ENCODE measurements at regions not wholly inside any gene's neighbourhood (a gene's known extent, or its start where the extent isn't known, plus 50 kb on each side); places are given as distances from the start of the nearest gene placed in this dataset.

DNA sequence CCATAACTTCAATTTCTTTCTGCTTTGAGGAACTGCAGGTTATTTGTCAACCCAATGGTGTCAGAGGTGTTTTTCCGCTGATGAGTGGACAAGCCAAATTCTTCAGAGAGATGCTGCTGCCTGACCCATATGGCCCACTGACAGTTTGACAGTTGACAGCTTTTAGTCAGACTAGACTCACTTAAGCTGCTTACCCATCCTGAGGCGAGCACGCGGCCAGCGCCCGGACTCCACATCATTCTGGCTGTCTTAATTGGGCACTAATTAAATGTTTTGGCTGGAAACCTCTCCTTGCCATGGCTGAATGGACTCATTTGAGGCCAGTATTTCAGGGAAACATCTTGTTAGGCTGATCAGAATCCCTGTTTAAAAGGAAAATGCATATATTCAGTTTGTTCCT is 316.1 kb upstream of the FANCL start:
- no peak for DNase-seq (ENCODE audit: low spot score)

DNA sequence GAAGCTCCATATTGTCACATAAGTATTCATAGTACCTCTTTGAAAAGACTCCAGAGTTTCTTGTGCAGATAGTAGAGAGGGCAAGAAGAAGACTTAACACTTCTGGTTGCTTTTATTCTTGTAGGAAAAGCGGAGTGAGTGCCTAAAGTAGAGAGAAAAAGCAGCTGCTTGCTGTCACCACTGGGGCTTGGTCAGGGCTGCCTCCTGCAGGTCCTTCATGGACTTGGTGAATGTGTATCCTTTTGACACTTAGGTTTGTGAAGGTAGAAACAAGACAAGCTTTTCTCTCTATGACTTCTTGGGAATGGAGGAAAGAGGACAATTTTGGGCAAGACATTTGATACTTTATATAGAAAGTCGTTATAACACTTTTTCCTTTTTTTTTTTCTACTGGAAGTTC is 312.8 kb upstream of the FANCL start:
- DNase-seq (ENCODE audit: low spot score) = no peak

DNA sequence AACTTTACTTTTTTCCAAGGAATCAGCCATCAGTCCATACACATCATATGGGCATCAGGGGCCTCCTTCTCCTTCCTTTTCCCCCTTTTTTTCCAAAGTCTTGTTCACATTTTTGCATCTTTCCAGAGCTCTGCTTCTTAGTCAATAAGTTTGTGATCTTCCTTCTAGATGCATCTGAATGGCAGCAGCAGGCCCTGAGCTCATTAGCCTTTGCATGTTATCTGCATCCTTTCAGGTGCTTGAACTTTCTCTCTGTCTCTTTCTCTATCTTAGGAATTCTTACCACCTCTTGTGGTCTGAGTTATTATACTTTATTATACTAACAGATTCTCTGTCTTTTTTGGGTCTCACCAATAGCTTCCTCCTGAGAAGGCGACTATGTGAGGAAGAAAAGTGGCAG is 312.4 kb upstream of the FANCL start:
- no peak for DNase-seq (ENCODE audit: low spot score)

DNA sequence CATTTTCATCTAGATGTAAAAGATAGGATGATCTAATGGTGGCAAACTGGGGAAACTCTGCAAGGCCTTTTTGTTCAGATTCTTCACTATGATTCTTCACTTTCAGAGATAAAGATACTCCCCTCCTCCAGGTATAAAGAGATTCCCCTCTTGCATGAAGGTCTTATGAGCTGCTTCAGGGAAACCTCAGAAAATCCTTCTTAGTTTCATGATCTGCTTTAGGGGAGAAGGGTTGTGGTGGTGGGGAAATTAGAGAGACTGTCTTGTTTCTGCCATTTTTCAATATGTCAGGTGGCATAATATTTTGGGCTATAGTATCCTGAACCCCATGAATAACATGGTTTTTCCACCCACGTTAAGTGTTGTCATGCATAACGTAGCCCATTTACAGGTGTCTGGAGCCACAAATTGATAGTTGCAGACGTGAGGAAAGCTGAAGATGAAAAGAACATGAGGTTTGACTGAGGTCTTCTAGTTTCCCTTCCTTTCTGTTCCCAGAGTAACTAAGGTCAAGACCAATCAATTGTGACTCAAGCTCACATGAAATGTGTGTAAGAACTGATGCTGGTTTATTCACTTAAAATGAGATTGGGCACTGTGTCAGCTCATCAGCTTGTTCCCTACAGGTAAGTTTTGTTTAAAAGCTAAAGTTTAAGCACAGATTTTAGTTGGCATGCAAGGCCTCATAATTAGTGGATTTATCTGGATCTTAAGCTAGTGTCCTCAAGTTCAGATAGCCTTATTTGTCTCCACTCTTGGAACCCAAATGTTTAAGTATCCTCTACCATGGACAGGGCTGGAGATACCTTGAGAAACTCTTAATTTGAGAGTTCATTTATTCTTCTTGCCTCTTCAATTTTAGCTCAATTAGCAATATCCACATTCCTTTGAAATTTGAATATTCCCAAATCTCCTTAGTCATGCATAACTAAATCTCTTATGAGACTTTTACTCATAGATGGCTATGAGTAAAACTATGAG is 304.5 kb upstream of the FANCL start:
- DNase-seq (ENCODE audit: low spot score) = no peak

DNA sequence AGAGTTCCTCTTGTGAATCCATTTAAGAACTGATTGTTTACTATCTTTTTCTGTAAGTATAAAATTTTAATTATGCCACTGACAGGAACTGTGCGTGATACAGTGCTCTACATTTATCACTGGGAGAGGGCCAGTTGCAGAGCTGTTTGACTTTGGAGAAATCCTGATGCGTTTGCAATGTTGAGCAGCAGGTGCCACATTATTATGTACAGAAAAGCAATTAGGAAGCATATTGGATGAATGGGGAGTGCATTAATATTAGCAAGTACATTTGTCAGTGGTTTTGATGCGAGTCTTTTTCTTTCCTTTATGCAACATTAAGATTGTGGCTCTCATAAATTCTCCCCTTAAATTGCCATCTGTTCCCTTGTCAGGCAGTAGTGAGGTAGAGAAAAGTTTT is 302.3 kb upstream of the FANCL start:
- DNase-seq (ENCODE audit: low spot score) = no peak

DNA sequence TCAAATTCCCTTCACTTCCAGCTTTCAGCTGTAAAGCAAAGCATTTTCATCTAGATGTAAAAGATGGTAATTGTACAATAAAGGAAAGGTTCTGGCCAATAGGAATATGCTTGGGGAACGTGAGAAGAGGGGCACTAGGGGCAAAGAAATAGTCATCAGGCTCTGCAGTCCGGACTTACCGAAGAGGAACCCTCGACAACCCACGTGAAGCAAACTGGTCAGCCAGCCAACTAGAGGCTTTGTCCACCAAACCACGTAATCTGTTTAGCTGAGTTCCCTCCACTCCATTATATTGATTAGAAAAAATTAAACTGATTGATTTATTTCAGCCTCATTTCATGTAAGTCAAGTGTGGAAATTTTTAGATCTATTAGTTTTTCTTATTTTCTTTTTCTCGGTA is 300.4 kb upstream of the FANCL start:
- no peak for DNase-seq (ENCODE audit: low spot score)

DNA sequence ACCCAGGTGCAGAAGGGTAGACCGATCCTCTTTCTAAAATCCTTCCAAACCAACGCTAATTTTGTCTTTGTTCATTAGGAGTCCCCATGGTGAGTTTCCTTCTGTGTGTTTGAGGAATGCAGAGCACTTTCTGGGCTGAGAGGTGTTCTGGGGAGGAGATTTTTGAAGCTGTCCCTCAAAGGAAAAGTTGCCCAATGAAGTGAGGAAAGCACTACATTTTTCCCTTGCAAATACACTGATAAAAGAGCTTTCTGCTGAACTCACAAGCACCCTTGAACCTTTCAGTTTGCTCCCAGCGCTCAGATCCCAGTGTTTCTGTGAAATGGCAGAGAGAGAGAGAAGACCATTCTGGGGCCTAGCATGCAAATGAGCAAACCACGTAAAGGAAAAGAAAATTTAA is 299.6 kb upstream of the FANCL start:
- no peak for DNase-seq (ENCODE audit: low spot score)

DNA sequence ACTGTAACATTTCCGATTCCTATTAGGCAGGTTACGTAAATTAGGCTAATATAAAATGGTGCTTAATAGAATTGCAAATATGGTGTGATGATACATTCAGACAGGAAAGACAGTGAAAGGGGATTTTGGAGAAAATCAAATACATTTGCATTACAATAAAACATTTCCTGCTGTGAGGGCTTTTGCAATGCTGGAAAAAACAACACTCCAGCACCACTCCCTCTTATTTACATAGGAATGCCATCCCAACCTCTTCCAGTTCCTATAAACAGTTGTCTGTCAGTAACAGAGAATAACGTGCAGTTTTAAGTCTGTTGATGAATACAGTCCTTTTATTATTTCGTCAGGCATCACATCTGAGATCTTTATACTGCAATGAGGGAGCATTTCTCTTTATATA is 298.8 kb upstream of the FANCL start:
- peak; percentile 49 for DNase-seq (ENCODE audit: low spot score)

DNA sequence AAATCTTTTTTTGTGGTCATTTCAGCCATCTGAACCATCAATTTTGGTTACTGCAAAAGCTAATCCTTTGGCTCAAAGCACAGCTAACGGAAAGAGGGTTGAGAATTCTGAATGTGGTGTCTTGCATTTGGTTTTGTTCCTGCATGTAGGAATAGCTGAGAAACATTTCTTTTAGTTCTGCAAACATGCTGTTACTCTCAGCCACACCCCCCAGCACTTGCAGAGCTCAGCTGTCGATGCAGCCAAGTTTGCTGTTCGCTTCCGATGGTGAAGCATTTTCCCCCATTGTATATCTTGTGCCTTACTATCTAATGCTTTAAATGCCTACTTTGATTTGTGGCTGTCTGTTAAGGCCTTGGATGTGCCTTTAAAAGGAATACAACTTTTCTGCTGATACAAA is 294.9 kb upstream of the FANCL start:
- no peak for DNase-seq (ENCODE audit: low spot score)

DNA sequence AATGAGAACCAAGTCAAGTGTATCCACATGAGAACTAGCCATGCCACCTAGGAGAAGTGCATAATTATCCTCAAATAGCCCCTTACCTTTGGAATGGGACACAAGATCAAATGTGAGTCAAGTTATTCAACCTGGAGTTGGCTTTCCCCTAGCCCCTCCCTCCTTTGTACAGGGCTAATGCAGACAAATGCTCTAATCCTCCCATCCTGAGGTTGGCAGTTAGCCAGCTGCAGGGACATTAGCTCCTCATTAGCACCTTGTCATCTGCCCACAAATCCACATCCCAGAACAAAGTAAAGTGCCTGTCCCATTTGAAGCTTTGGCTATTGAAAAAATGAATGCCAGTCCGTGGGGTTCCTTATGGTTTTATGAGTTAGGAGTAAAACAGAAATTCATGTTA is 294.1 kb upstream of the FANCL start:
- peak; percentile 78 for DNase-seq (ENCODE audit: low spot score)

DNA sequence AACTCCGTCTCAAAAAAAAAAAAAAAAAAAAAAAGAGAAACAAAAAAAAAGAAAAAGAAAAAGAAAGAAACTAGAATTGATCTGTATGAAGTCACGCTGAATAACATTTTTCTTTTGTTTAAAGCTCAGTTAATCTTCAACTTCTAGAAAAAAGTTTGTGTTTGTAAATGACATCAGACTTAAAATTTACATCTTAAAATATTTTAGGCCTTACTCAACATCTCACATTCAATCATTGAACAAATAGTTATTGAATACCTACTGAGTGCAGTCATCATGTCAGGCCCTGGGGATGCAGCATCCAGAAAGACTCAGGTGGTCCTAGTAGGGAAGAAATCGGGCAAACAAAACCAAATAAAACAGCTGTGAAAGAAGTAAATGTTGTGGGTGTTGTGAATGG is 292.3 kb upstream of the FANCL start:
- no peak for DNase-seq (ENCODE audit: low spot score)

DNA sequence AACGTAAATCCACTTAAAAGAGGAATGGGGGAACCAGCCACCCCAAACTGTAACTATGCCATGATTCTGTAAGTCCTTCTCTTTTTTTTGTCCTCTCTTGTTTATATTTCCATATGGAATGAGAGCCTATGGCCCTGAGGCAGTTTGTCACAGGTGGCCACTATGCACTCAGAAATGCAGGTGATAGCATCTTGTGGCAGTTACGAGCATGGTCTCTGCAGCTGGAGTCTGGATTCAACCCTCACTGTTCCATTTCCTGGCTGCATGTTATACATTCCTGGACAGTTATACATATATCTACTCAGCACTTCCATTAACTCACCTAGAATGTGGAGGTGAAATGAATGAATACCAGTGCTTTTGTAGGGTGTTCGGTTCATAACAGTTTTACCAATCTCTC is 291.5 kb upstream of the FANCL start:
- no peak for DNase-seq (ENCODE audit: low spot score)

DNA sequence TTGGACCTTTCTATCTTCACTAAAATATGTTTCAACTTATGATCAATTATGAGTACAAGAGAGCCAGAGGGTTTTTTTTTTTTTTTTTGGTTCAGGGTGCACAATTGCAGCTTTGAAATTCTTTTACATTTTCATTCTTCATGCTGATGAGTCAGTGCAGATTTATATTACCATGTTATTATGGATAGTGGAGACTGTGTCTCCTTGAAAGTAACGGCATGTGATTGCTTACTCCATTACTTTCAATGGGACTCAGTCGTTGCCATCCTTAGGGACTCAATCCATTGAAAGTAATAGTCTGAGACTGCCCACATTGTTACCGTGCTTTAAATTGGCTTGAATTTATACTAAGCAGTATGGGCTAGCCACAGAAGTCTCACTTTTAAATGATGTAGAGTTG is 286.5 kb upstream of the FANCL start:
- no peak for DNase-seq (ENCODE audit: low spot score)

DNA sequence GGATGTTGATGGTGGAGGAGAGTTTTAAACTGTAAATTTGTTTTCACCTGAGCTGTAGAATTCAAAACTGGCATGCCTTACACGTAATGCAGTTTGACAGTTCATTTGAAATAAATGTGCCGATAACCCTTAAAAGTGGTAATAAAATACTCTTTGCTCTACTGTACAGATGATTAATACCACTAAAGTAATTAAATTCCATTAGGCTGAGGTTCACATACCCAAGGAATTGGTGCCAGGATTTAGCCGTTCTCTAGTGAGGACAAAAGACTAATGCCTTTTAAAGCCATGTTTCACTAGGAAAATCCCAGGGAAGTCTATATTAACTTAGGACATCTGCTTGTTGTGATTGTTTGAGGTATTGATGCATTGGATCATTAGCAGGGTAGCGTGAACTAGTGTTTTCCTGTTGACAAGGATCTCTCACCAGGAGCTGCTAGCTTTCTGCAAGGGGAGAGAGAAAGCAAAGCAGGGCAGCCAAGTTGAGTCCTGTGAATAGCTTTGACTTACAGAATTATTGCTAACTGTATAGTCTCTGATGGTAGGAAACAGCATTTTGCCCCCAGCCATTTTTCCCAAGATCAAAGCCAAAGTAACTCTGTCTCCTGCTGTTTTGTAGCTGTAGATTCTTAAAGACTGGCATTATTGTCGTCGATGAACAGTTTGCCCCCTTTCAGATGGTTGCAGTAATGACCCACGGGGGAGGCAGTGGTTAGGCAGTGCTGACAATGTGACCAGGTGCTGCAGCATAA is 280.9 kb upstream of the FANCL start:
- DNase-seq (ENCODE audit: low spot score) = no peak

DNA sequence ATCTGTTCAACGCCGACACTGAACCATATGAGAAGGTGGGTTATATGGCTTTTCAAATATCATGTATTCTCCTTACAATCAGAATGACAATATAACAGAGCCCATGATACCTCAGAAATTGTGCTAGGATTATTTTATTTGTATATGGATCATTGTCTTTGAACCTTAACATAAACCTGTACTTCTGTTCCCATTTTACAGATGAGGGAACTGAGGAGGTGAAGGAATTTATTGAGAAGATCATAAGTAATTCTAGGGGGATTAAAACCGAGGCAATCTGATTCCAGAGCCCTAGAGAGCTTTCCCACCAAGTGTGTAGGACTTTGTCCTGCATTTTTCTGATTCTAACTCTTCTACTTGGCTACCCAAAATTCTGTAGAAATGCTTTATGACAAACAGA is 279.8 kb upstream of the FANCL start:
- no peak for DNase-seq (ENCODE audit: low spot score)

DNA sequence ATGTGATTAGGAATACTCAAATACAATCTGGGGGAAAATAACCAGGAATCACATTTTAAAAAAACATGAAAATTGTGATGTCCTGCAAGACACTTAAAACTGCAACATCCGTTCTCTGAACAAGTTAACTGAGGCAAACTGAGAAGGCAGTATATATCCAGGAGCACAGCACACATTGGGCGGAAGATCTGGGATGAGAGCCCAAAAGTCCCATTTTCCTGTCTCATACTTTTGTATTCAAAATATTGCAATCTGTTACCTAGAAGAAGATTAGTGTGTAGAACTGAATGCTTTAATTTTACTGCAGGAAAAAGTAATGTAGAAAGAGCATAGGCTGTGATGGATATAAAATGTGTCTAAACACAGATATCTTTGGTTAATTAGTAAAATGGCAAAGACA is 276.8 kb upstream of the FANCL start:
- DNase-seq (ENCODE audit: low spot score) = no peak

DNA sequence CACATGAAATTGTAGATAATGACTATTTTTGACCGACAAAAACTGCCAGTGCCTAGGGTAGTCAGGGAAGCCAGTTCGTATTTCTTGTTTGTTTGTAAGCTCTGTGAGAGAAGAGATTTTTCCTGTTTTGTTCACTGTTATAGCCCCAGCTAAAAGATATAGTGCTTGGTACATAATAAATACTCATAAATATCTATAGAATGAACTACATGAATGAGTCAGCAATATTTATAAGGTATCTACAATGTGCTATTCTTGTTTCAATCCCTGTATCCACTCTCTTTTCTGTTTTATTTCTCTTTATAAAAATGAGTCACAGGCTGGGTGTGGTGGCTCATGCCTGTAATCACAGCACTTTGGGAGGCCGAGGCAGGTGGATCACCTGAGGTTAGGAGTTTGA is 275.6 kb upstream of the FANCL start:
- no peak for DNase-seq (ENCODE audit: low spot score)

DNA sequence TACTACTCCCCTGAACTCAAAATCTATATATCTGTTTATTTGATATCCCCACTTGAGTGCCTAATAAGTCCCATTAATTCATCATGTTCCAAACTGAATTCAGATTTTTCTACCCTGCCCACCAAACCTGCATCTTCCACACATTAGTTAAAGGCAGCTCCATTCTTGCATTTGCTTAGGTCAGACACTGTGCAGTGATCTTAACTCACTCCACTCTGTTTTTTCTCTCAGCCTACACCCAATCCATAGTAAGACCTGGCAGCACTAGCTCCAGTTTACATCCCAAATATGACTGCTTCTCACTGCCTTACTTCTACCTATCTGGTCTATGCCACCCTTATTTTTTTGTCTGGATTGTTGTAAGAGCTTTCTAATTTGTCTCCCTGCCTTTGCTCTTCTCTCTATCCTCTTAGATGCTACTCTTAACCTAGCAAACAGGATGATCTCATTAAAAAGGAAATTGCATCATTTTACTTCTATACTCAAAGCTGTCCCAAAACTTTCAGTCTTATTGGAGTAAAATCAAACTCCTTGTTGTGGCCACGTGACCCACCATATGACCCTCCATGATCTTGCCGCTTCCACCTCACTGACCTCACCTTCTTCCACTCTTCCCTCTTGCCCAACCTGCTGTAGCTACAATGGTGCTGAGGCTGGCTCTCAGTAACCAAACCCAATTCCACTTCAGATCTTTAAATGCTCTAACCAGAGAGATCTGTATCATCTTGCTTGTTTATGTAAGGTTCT is 274.9 kb upstream of the FANCL start:
- no peak for DNase-seq (ENCODE audit: low spot score)

DNA sequence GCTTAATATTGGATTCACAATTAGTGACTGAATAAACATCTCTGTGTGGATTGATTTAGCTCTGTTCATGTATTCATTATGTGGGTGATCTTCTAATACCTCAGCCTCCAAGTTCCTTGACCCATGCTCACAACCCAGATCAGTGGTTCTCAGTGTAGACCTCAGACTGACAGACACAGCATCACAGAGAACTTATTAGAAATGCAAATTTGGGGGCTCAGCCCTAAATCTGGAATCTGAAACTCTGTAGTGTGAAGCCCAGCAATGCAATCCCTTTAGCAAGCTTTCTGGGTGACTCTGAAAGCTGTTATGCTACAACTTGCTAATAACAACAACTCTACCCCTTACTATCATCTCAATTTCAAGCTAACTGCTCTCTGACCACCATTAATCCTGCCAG is 273.1 kb upstream of the FANCL start:
- no peak for DNase-seq (ENCODE audit: low spot score)

DNA sequence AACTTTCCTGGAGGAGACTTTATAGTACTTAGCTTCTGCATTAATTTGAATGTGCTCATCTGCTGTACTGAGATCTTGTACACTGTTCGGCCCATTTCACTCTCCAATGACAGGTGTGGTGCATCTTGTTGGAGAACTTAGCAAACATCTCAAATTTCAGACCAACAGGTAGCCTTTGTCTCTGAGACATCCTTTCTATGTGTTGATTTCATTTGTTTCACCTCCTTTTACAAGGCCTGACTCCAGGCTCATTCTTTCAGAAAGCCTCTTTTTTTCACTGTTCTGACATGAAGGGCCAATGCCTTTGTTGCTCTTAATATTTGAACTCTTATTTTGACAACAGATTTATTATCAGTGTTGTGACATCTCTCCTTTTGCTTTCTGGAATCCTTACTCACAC is 271.8 kb upstream of the FANCL start:
- DNase-seq (ENCODE audit: low spot score) = no peak

DNA sequence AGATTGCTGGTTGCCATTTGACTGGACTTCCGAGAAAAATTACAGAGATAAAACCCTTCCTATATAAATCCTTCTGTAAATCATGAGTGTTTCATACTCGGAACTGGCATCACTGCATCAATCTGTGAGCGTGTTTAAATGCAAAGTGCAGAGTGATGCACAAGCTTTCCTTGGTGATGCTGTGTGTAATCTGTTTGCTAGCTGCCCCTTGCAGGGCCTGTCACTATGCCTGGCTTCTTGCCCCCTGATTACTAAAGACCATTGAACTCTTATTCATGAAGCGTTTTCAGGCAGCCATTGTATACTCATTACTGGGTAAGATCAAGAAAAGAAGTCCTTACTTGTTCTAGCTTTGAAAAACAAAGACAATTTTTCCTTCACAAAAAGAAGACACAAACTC is 266.9 kb upstream of the FANCL start:
- no peak for DNase-seq (ENCODE audit: low spot score)

DNA sequence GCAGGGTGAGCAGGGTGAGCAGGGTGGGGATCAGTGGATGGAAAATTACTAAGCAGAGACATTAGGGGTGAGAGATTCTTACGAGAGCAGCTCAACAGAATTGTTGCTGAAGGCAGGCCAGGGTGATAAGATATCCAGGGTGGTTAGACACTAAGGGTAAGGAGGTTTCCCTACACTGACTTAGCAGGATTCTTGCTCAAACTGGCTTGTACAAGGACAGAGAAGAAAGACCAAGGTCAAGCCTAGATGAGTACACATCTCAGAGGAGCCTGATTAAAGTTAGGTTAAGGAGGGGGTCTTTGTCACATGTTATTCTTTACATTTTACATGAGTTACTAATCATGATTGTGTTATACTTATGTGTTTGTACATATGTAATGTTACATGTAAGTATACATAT is 262.8 kb upstream of the FANCL start:
- no peak for DNase-seq (ENCODE audit: low spot score)

DNA sequence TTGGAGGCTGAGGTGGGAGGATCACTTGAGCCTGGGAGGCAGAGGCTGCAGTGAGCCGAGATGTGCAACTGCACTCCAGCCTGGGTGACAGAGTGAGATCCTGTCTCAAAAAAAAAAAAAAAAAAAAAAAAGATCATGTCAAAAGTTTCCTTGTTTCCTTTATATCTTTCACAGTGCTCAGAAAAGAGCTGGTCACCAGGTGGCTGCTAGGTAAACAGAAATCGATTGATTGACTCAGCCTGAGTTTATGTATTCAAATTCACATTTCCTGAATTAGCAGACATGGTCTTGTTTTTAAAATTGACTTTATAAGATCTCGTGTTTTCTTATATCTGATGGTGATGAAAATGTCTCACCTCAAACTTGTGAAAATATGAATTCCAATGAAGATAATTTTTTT is 261.8 kb upstream of the FANCL start:
- DNase-seq (ENCODE audit: low spot score) = no peak
